NCI-H2029 treated with DMSO at 0.1 percent for 48 hours (cell line): ENCODE measurements at regions not wholly inside any gene's neighbourhood (a gene's known extent, or its start where the extent isn't known, plus 50 kb on each side); places are given as distances from the start of the nearest gene placed in this dataset.
"Not testable (repeated sequence)": the region's sequence is repeated elsewhere in the genome, so short reads cannot be mapped to it uniquely, and the experiment has no call there.

ENCODE experiments used
- DNase-seq: peaks from one replicate; lab custom pipeline; 2025; lab: John Stamatoyannopoulos, UW

DNA sequence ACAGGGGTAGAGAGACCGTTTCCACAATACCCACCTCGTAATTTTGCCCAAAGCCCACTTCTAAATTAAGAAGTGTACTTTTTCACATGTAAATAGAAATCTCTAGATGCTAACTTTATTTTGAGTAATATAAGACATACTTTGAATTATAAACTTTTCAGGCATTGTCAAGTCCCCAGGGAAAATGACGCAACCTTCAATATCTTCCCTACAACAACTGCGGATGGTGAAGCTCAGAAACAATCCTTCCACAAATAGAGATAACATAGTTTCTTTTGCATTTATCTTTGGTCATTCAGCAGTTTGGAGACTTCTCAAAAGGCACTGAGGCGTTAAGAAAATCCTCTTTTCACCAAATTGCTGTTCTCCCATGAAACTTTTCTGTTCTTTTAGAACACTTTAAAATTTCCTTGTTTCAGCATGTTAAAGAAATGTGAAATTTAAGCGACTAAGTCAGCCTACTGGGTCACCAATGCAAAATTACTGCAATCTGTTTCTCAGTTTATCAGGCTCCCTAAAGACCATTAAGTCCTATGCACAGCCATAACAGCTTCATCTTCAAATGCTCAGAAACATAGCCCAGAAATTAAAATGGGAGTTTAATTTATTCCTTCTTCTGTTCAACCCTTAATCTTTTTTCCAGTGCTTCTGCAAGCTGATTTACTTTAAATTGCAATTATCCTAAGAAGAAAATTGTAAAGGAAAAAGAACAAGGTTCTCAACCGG lies 118.3 kb upstream of the DNAJC10 start:
- DNase-seq = no peak

DNA sequence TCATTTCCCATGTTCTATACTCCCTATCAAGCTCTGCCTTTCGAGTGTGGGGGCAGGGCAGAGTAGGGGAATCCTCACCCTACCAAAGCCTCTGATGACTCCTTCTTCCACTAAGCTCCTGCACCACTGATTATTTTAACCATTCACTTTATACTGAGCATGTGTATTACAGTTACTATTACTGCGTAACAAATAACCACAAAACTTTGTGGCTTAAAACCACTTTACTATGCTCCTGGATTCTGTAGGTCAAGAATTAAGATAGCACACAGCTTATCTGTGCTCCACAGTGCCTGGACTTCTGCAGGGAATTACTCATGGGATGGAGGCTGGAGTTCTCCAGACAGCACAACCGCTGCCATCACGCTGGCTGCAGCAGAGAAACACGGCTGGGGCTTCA lies 117.4 kb upstream of the DNAJC10 start:
- no peak for DNase-seq

DNA sequence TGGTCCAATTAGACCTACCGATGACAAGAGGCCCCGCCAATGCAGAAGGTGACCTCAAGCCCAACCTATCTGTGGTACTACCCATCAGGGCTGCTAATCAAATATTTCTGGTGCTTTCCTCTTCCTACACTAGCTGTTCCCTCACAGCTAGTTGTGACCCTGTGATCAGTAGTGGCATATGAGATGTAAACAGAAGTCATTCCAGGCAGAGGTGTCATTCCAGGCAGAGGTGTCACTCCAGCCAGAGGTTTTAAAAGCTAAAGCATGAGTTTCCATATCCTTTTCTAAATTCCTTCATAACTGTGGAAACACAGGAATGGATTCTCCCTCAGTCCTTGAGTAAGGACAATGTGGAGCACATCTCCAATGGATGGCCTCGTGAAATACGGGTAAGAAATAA lies 110.9 kb upstream of the DNAJC10 start:
- no peak for DNase-seq

DNA sequence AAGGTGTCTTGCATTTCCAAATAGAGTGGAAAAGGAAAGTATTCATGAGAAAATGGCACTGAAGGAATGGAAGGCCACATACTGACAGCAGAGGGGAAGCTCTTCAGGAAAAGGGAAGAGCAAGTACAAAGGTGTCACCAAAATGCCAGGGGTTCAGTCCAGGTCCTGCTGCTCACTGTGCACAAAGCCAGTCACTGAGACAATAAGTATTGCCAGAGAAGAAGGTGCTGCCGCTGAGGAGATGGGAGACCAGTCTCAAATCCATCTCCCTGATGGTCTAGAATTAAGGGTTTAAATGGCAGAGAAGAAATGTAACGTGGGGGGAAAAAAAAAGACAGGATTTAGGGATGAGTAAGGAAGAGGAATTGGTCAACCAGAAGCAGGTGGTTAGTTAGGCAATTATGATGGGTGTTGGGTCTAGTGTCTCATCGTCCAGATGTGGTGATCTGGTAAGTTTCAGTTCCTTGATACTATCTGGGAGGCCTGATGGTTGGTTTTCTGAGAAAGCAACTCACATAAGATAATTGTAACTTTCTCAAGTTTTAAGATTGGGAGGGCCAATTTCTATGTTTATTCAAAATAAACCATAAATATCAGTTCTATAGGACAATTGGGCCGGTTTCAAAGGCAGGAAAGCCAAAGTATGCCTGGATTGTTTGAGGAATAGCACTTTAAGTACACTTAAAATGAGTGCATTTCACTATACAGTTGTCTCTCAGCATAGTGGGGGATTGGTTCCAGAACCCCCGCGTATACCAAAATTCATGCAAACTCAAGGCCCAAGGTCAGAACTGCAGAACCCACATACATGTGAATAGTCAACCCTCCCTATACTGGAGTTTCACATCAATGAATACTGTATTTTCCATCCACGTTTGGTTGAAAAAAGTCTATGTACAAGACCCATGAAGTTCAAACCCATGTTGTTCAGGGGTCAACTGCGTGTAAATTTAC lies 109.1 kb upstream of the DNAJC10 start:
- DNase-seq = no peak

DNA sequence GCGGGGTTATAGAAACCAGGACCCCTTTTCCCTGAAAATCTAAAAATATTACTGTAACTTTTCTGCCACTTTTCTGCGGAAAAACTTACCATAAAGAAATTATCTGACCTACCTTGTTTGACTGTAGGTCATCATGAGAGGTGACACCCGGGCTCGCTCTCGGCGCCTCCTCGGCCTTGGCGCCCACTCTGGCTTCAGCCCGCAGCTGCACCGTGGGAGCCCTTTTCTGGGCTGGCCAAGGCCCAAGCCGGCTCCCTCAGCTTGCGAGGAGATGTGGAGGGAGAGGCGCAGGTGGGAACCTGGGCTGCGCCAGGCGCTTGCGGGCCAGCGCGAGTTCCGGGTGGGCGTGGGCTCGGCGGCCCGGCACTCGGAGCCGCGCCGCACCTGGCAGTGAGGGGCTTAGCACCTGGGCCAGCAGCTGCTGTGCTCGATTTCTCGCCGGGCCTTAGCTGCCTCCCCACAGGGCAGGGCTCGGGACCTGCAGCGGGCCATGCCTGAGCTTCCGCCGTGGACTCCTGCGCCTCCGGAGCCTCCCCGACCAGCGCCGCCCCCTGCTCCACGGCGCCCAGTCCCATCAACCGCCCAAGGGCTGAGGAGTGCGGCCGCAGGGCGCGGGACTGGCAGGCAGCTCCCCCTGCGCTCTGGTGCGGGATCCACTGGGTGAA lies 107.7 kb upstream of the DNAJC10 start:
- no peak for DNase-seq

DNA sequence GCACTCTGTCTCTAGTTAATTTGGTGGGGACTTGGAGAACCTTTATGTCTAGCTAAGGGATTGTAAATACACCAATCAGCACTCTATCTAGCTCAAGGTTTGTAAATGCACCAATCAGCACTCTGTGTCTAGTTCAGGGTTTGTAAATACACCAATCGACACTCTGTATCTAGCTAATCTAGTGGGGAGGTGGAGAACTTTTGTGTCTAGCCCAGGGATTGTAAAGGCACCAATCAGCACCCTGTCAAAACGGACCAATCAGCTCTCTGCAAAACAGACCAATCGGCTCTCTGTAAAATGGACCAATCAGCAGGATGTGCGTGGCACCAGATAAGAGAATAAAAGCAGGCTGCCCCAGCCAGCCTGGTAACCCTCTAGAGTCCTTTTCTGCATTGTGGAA lies 107.1 kb upstream of the DNAJC10 start:
- not testable (repeated sequence) for DNase-seq

DNA sequence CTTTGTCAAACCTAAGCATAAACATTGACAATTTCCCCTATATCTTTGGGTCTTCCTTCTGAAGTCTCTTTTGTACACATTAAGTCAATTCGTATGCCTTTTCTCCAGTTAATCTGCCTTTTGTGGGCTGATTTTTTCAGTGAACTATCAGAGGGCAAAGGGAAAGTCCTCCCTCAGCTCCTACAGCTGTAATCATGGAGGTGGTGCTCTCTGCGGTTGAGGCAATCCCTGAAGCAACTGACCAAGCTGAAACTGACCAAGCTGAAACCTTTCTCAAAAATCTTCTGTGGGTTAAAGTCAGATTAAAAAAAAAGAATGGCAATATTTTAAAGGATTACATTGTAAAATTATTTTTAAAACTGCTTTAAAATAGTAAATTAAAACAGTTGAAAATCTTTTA lies 105.8 kb upstream of the DNAJC10 start:
- no peak for DNase-seq

DNA sequence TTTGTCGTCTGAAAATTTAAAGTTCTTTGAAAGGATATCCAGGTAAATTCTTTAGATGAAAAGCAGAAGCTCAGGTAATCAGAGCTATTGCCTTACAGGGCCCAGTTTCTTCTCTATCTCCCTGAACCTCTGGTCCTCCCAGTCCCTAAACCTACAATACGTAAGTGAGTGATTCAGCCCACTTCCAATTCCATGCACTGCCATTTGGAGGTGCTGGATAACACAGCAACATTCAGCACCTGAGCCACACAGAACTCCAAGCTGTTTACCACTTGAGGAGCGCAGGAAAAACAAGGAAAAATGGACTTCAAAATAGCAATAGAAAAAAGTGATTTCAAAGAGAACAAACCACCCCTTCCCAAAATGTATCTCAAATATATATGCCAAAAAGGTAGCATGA lies 105.0 kb upstream of the DNAJC10 start:
- DNase-seq = no peak

DNA sequence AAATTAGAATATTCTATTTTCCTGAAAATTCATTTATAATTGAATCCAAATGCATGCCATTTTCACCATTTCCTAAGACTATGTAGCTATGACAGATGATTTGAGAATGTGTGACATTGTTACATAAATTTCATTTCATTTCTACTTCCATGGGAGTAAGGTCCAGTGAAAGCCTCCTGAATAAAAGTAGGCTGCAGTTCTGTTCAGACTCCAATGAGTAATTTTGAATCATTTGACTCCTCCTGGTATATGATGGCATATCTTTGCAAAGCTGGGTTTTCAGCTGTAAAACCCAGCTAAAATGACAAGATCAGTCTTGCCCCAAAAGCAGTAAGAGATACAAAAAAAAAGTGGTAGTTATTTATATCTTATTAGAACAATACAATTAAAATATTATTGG lies 101.0 kb upstream of the DNAJC10 start:
- DNase-seq = no peak

DNA sequence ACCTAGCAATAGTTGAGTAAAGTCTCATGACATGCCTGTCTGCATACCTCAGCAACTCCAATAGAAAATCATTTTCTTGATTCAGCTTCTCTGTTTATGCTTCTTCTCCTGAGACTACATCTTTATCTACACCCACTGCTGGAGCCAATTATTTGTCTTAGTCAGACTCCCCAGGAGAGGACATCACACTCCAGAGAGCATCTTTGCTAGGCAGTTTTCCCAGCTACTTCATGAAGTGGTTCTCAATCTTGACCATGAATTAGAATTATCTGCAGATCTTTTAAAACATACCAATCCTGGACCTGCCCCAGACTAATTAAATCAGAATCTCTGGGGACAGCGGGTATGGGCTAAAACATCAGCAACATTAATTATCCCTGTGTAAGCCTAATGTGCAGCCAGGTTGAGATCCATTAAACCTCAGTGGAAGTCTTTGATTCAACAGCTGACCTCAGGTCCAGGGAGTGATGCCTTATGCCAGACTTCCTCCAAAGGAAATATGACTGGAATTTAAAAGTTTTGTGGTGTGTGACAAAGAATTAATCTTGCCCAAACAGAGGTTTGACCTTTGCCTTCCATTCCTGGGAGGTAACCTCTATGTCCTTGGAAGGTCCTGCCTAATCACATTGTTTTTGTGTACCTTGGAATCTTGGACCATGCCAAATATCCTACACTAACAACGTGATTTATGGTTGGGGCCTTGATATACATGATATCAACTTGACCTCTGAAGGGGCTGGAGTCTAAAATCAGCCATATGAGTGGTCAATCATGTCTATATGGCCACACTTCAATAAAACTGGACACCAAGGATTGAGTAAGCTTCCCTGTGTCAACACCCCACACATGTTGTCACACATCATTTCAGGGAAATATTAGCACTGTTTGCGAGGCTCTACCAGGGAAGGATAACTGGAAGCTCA lies 99.3 kb upstream of the DNAJC10 start:
- DNase-seq = no peak

DNA sequence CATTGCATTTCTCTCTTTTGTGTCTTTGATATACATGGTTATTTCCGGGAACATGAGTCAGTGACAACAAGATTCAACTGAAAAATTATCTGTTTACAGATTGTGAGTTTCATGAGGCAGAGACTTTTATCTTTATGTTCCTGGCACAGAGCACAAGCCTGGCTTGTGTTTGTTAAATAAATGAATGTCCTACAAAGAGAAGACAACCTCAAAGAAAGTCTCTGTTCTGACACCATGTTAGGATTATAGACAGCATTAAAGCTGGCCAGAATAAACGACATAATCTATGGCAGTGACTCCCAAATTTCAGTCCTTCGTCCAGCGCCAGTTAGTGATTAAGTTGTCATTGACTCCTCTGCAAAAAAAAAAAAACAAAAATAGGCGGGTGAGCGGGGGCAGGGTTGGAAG lies 97.4 kb upstream of the DNAJC10 start:
- DNase-seq = no peak

DNA sequence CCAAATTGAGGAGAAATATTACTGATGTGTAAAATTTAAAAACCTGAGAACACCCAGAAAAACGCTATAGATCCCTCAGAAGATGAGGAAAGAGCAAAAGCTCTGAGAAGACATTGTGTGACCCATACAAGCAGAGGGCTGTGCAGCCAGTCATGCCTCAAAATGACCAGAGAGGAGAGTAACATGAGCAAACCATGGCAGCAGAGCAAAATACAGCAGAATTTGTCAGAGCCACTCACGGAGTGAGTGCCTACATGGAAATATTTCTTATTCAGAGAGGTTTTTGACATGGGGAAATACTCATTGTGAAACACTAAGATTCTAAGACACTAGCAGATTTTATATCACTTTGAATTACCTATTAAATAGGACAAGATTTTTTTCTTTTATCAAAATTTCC lies 96.8 kb upstream of the DNAJC10 start:
- no peak for DNase-seq

DNA sequence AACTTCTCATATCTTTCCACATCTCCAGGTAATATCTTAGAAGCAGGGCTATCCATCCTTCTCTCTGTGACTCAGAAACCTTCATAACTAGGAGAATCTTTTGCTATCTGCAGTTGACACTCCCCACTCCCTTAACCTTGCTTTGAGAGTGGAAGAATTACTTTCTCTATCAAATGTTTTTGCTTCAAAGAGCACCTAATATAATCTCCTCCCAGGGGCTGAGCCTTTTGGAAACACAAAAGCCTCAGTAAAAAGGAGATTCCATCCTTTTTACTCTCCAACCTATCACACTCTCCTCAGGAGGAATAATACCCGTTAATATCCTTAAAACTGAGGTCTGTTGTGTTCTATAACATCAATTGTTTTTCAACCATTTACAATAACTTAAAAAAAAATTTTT lies 94.9 kb upstream of the DNAJC10 start:
- DNase-seq = no peak

DNA sequence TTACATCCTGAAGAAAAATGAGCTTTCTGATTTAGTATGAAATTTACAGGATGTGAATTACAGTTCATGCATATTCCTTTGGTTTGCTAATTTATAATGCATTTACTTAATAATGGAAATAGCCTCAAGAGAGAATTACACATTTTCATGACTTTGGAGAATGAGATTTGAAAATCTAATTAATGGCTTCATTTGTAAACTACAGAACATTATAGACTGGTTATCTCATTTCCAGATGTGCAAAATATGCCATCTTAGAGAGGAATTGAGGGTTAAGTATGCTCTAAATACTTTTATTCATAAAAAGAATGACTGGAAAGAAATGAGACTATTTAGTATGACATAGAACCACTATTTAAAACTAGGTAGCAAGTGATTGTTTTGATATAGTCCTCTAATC lies 94.2 kb upstream of the DNAJC10 start:
- DNase-seq = no peak

DNA sequence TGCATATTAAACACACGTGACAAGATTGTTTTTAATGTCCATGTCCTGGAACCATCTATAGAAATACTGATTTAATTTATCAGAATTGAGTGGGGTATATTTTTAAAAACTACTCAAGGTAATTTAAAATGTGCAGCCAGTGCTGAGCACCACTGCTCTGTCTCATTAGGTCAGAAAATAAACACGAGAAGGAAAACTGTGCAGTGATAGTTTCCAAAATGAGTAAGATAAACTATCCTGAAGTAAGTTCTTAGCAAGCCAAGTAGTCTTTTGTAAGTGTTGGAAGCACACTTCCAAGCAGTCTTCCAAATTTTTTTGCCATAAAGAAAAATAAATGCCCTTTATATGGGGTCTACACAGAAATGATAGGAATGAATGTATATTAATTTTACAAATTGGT lies 93.8 kb upstream of the DNAJC10 start:
- DNase-seq = no peak

DNA sequence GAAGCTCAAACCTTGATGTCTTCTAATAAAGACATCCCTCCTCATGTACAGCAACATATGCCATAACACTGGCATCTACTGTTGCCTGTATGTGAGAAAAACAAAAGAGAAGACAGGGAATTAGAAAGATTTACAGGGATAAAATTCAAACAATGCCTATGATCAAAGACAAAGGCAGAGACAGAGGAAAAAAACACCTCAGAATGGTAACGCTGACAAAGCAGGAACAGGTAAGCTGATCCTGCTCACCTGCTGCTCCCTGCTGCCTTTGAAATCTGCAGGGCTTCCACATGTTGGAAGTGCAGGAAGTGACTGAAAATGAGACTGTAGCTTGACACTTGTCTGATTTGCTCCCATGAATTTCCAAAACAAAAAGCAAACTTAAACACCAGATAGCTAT lies 90.2 kb upstream of the DNAJC10 start:
- peak; percentile 75 for DNase-seq

DNA sequence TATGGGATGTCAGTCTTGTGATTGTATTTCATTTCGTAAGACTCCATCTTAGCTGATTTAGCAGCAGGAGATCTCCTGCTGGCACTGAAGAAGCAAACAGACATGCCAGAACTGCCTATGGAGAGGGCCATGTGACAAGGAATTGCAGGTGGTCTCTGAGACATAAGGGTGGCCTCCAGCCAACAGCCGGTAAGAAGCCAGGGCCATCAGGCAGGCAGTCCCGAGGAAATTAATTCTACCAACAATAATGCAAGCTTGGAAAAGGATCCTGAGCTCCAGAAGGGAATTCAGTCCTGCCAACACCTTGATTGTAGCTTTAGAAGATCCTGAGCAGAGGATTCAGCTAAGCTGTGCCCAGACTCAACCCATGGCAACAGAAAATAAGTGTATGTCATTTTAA lies 87.1 kb upstream of the DNAJC10 start:
- DNase-seq = no peak

DNA sequence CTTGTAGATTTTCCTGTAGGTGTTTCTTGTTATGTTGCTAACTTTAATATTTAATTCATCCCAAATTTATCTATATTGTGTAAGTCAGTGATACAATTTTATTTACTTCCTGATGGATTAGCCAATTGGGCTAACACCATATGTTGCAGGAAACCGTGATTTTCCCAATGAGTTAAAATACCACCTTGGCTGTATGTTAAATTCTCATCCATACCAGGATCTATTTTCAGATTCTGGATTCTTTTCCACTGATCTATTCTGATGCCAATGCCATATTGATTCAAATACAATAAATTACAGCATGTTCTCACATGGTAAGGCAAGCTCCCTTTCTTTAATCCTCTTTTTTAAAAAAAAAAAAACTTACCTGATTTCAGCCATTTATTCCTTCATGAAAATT lies 85.8 kb upstream of the DNAJC10 start:
- no peak for DNase-seq

DNA sequence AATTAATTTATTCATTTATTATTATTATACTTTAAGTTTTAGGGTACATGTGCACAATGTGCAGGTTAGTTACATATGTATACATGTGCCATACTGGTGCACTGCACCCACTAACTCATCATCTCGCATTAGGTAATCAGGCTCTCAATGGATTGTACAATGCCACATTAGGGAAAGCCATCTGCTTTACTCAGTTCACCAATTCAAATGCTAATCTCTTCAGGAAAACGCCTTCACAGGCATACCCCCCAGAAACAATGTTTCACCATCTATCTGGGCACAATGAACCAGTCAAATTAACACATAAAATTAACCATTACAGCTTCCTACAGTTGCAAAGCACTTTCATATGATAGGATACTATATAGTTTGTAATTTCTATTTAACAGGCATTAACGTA lies 84.8 kb upstream of the DNAJC10 start:
- DNase-seq = no peak

DNA sequence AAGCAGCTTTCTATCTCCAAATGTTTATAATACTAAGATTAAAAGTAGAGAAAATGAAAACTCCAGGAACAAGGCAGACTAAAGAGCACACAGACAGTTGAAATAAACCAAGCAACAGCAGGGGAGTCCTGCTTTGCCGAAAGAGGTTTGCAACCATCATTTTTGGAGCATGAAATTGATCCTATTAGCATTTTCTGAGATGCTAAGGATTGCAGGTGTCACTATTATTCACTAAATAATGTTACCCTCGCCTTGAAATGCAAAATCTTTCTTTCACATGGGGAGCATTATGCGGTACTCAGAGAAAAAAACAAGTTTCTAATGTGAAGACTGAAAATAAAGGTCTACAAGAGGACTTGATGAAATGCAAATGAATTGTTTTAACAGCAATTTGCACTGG lies 81.7 kb upstream of the DNAJC10 start:
- no peak for DNase-seq

DNA sequence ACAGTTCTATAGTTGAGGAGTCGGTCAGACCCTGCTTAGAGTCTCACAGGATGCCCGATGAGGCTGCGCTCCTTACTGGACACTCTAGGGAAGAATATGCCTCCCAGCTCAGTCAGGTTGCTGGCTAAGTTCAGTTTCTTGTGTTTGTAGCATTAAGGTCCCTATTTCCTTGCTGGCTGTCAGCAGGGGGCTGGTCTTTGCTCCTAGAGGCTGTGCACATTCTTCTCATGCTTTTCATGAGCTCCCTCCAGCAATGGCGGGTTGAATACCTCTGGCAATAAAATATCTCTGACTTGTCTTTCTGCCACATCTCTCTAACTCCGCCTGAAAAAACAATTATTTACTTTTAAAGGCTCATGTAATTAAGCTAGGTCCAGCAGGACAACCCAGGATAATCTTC lies 79.4 kb upstream of the DNAJC10 start:
- no peak for DNase-seq

DNA sequence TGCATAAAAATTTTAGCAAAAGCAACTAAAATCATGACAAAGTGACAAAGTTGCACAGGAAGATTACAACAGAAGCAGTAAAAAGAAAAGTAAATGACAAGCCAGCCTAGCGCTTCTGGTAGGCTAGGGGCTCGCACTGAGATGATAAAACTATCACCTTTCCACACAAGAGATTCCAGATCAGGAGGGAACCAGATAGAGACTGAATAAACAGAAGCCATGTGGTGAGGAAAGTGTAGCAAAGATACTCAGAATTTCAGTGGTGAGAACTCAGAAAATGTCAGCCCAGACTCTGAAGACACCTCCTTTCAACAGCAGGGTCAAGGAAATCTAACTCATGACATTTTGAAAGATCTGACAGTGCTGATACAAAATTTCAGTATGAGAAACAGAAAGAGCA lies 77.4 kb upstream of the DNAJC10 start:
- DNase-seq = no peak
